Lung (tissue), 11 donors: ENCODE measurements at regions not wholly inside any gene's neighbourhood (a gene's known extent, or its start where the extent isn't known, plus 50 kb on each side); places are given as distances from the start of the nearest gene placed in this dataset.

ENCODE experiments used
- ATAC-seq: fragments of 200-7000 bp; cut with Tn5 transposase; one replicate; pipeline ENCODE4 v1.9.1; 2020; ENCODE audit warnings: moderate number of reproducible peaks; ENCODE audit not compliant: insufficient read depth, low FRiP score
- DNase-seq, 3 donors: peaks; one replicate each; pipeline ENCODE4 v3.0.0-alpha.2; 2013 to 2017
- H3K27ac ChIP-seq, 2 donors: one replicate each; pipeline ENCODE4 v1.5.1; 2013; ENCODE audit warnings: mild to moderate bottlenecking in 2 of 2, moderate library complexity in 2 of 2, control low read depth in 1 of 2, inconsistent platforms in 1 of 2, low read depth in 1 of 2, low read length in 1 of 2
- H3K27me3 ChIP-seq, 3 donors: one replicate each; pipeline ENCODE4 v1.5.1; 2013; ENCODE audit warnings: low read length in 2 of 3; ENCODE audit not compliant: control insufficient read depth in 3 of 3, insufficient read depth in 3 of 3
- H3K36me3 ChIP-seq, 4 donors: one replicate each; pipeline ENCODE4 v1.5.1; 2013; ENCODE audit warnings: low read length in 4 of 4, mild to moderate bottlenecking in 1 of 4, moderate library complexity in 1 of 4; ENCODE audit not compliant: control insufficient read depth in 4 of 4, insufficient read depth in 4 of 4
- H3K4me1 ChIP-seq, 5 donors: one replicate each; pipeline ENCODE4 v1.5.1; 2013; ENCODE audit warnings: low read length in 5 of 5, mild to moderate bottlenecking in 2 of 5, moderate library complexity in 1 of 5; ENCODE audit not compliant: control insufficient read depth in 5 of 5, insufficient read depth in 5 of 5
- H3K4me3 ChIP-seq: one replicate; pipeline ENCODE4 v1.5.1; 2013; ENCODE audit warnings: mild to moderate bottlenecking, control low read depth, moderate library complexity
- H3K9ac ChIP-seq, 2 donors: one replicate each; pipeline ENCODE4 v1.5.1; 2013; ENCODE audit warnings: low read length in 2 of 2, control low read depth in 1 of 2; ENCODE audit not compliant: insufficient read depth in 1 of 2
- H3K9me3 ChIP-seq, 4 donors: one replicate each; pipeline ENCODE4 v1.5.1; 2013; ENCODE audit warnings: low read length in 3 of 4, mild to moderate bottlenecking in 1 of 4, moderate library complexity in 1 of 4; ENCODE audit not compliant: control insufficient read depth in 4 of 4, insufficient read depth in 3 of 4
- CTCF ChIP-seq: IDR thresholded peaks from 2 replicates; pipeline ENCODE4 v1.5.1; 2012; ENCODE audit warnings: mild to moderate bottlenecking; ENCODE audit errors: control extremely low read depth, extremely low read depth
- WGBS, 2 donors: extraction: QIAGEN DNeasy Blood & Tissue Kit; methylation state at CpG; one replicate each; pipeline ENCODE4 v1.1.7; 2013; 5-methylcytosine and 5-hydroxymethylcytosine counted together
- donor health status: control.
- donor health status: control.
- donor health status: Bipolar disorder and iron deficiency.
- donor health status: healthy.
- donor health status: DM: yes; HTN: yes; CAD: no.

- Histone ChIP-seq H3K27me3 (no peaks in the 10 kb centered on the region), H3K9ac (no peak overlapping the region), H3K4me3 (no peak overlapping the region), H3K9me3 (peaks cover 0 to 3% (median 0%) of the 10 kb centered on the region in 4 donors), H3K4me1 (peaks cover 0 to 4% (median 0%) of the 10 kb centered on the region in 5 donors), H3K27ac (no peak overlapping the region), H3K36me3 (peaks cover 0 to 2% (median 0%) of the 10 kb centered on the region in 4 donors)
- WGBS, 2 donors: 87 to 92% methylated on average over 7 of the region's 7 CpGs
- ATAC-seq (no peak), DNase-seq (no peak)
- TF ChIP-seq CTCF: no peak
These were observed 79.0 kb upstream of the CELF2 start for GRCh38 chr10:10938676-10939075.

DNA sequence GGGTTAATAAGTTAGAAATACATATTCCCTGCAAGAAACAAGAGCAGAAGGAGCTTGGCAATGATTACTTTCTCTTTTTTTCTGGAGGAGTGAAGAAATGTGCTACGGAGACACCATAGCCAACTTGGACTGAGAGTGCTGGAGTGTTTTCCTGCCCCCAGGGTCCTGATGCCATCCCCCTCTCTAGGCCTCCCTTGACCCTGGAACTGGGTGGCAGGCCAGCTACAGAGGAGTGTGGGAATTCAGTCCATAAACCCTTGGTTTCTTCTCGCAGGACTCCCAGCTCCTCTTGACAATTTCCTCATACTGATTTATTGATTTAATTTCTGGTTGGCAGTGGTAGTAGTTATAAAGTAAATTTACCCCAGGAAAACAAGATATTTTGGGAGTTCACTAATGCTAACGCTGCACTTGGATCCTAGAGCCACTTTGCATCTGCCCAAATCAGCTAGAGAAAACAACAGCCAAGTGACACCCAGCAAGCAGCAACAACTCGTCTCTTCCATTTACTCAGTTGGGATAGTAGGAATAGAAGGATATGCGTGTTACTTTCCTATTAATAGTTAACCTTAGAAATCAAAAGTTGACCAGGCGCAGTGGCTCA lies 76.4 kb upstream of the CELF2 start:
- Histone ChIP-seq H3K9me3 (peaks cover 0 to 10% (median 0%) of the 10 kb centered on the region in 4 donors), H3K4me1 (peaks cover 0 to 4% (median 0%) of the 10 kb centered on the region in 5 donors), H3K9ac (no peak overlapping the region), H3K4me3 (no peak overlapping the region), H3K27ac (no peak overlapping the region), H3K36me3 (peaks cover 0 to 2% (median 0%) of the 10 kb centered on the region in 4 donors), H3K27me3 (no peaks in the 10 kb centered on the region)
- 71 to 81% methylated on average over 6 of the region's 6 CpGs for WGBS, 2 donors
- no peak for ATAC-seq
- DNase-seq: peak in 1 of 3 donors; percentile 35
- no peak for TF ChIP-seq CTCF

GRCh38 chr10:10942441-10942840 lies 75.2 kb upstream of the CELF2 start:
- Histone ChIP-seq H3K4me1 (peaks cover 0 to 4% (median 0%) of the 10 kb centered on the region in 5 donors), H3K9ac (no peak overlapping the region), H3K27me3 (no peaks in the 10 kb centered on the region), H3K9me3 (peaks cover 0 to 10% (median 0%) of the 10 kb centered on the region in 4 donors), H3K36me3 (peaks cover 0 to 2% (median 0%) of the 10 kb centered on the region in 4 donors), H3K27ac (no peak overlapping the region), H3K4me3 (no peak overlapping the region)
- TF ChIP-seq CTCF: no peak
- no peak for ATAC-seq
- 97 to 100% methylated on average over 1 of the region's 1 CpG for WGBS, 2 donors
- DNase-seq: no peak

GRCh38 chr10:10946081-10946480 lies 71.6 kb upstream of the CELF2 start:
- Histone ChIP-seq H3K4me3 (no peak overlapping the region), H3K27me3 (no peaks in the 10 kb centered on the region), H3K9ac (no peak overlapping the region), H3K4me1 (peaks cover 0 to 1% (median 0%) of the 10 kb centered on the region in 5 donors), H3K27ac (no peak overlapping the region), H3K36me3 (peaks cover 0 to 2% (median 0%) of the 10 kb centered on the region in 4 donors), H3K9me3 (peaks cover 0 to 10% (median 0%) of the 10 kb centered on the region in 4 donors)
- TF ChIP-seq CTCF: no peak
- WGBS, 2 donors: 88 to 94% methylated on average over 1 of the region's 1 CpG
- no peak for ATAC-seq
- DNase-seq: no peak
